Liver (tissue), 8 donors: ENCODE measurements at regions not wholly inside any gene's neighbourhood (a gene's known extent, or its start where the extent isn't known, plus 50 kb on each side); places are given as distances from the start of the nearest gene placed in this dataset.

Experiments used
- DNase-seq: peaks from one replicate; pipeline ENCODE4 v3.0.0-alpha.2; 2017; ENCODE audit warnings: low spot score
- H3K27ac ChIP-seq, 2 donors: one replicate each; pipeline ENCODE4 v1.7.0; 2013; ENCODE audit warnings: inconsistent platforms in 2 of 2, low read length in 2 of 2, control low read depth in 1 of 2, low read depth in 1 of 2, mild to moderate bottlenecking in 1 of 2
- H3K27me3 ChIP-seq, 4 donors: one replicate each; pipeline versions ENCODE4 v1.6.1 to v1.7.0; 2013; ENCODE audit warnings: low read length in 3 of 4, inconsistent platforms in 1 of 4, mild to moderate bottlenecking in 1 of 4, moderate library complexity in 1 of 4; ENCODE audit not compliant: control insufficient read depth in 4 of 4, insufficient read depth in 4 of 4
- H3K36me3 ChIP-seq, 4 donors: one replicate each; pipeline versions ENCODE4 v1.6.1 to v1.7.0; 2013; ENCODE audit warnings: low read length in 3 of 4, mild to moderate bottlenecking in 3 of 4, low read depth in 1 of 4, moderate library complexity in 1 of 4; ENCODE audit not compliant: control insufficient read depth in 4 of 4, insufficient read depth in 3 of 4
- H3K4me1 ChIP-seq, 4 donors: one replicate each; pipeline versions ENCODE4 v1.6.1 to v1.7.0; 2013; ENCODE audit warnings: low read length in 3 of 4, mild to moderate bottlenecking in 3 of 4, moderate library complexity in 1 of 4; ENCODE audit not compliant: control insufficient read depth in 4 of 4, insufficient read depth in 4 of 4
- H3K4me3 ChIP-seq, 3 donors: one replicate each; pipeline versions ENCODE4 v1.6.1 to v1.7.0; 2013; ENCODE audit warnings: low read length in 3 of 3, control low read depth in 1 of 3, low read depth in 1 of 3, mild to moderate bottlenecking in 1 of 3
- H3K9ac ChIP-seq, 2 donors: one replicate each; pipeline ENCODE4 v1.7.0; 2013; ENCODE audit warnings: low read length in 2 of 2, mild to moderate bottlenecking in 2 of 2, moderate library complexity in 2 of 2, control low read depth in 1 of 2, low read depth in 1 of 2
- H3K9me3 ChIP-seq, 4 donors: one replicate each; pipeline versions ENCODE4 v1.6.1 to v1.7.0; 2013; ENCODE audit warnings: low read length in 3 of 4; ENCODE audit not compliant: control insufficient read depth in 4 of 4
- ATF3 ChIP-seq: IDR thresholded peaks from 2 replicates; pipeline ENCODE4 v1.6.1; 2016; ENCODE audit warnings: antibody characterized with exemption
- CTCF ChIP-seq: fragments of 150-350 bp; IDR thresholded peaks from 2 replicates; pipeline ENCODE4 v1.5.1; 2017; ENCODE audit warnings: improper control_type of control experiment, low read depth, low read length; ENCODE audit not compliant: missing input control
- EGR1 ChIP-seq, 2 donors: IDR thresholded peaks; 2 replicates each; pipeline ENCODE4 v1.6.1; 2016 to 2018; ENCODE audit warnings: antibody characterized with exemption in 2 of 2, low read depth in 2 of 2
- FOXA1 ChIP-seq: IDR thresholded peaks from 2 replicates; pipeline ENCODE4 v1.6.1; 2016; ENCODE audit warnings: antibody characterized with exemption
- FOXA2 ChIP-seq: IDR thresholded peaks from 2 replicates; pipeline ENCODE4 v1.6.1; 2016; ENCODE audit warnings: antibody characterized with exemption
- GABPA ChIP-seq, 2 donors: IDR thresholded peaks in 1 of 2; conservative IDR thresholded peaks in 1 of 2; 2 replicates each; pipeline ENCODE4 v1.6.1; 2016; ENCODE audit warnings: antibody characterized with exemption in 2 of 2, mild to moderate bottlenecking in 1 of 2, moderate library complexity in 1 of 2
- HNF4A ChIP-seq, 2 donors: conservative IDR thresholded peaks; 2 replicates each; pipeline ENCODE4 v1.6.1; 2016; ENCODE audit warnings: antibody characterized with exemption in 2 of 2, mild to moderate bottlenecking in 2 of 2
- HNF4G ChIP-seq: IDR thresholded peaks from 2 replicates; pipeline ENCODE4 v1.6.1; 2016; ENCODE audit warnings: antibody characterized with exemption
- JUND ChIP-seq, 2 donors: IDR thresholded peaks; 2 replicates each; pipeline ENCODE4 v1.6.1; 2016; ENCODE audit warnings: antibody characterized with exemption in 2 of 2
- MAX ChIP-seq: IDR thresholded peaks from 2 replicates; pipeline ENCODE4 v1.6.1; 2016; ENCODE audit warnings: antibody characterized with exemption
- NR2F2 ChIP-seq: IDR thresholded peaks from 2 replicates; pipeline ENCODE4 v1.6.1; 2016; ENCODE audit warnings: antibody characterized with exemption
- RAD21 ChIP-seq, 2 donors: IDR thresholded peaks; 2 replicates each; pipeline ENCODE4 v1.6.1; 2016; ENCODE audit warnings: antibody characterized with exemption in 2 of 2, mild to moderate bottlenecking in 2 of 2
- REST ChIP-seq: IDR thresholded peaks from 2 replicates; pipeline ENCODE4 v1.6.1; 2016; ENCODE audit warnings: antibody characterized with exemption, mild to moderate bottlenecking
- RXRA ChIP-seq, 2 donors: IDR thresholded peaks; 2 replicates each; pipeline ENCODE4 v1.6.1; 2017 to 2018; ENCODE audit warnings: antibody characterized with exemption in 2 of 2, mild to moderate bottlenecking in 1 of 2
- SP1 ChIP-seq: IDR thresholded peaks from 2 replicates; pipeline ENCODE4 v1.6.1; 2018; ENCODE audit warnings: antibody characterized with exemption, mild to moderate bottlenecking
- TAF1 ChIP-seq: conservative IDR thresholded peaks from 2 replicates; pipeline ENCODE4 v1.6.1; 2016; ENCODE audit warnings: antibody characterized with exemption, mild to moderate bottlenecking
- YY1 ChIP-seq: IDR thresholded peaks from 2 replicates; pipeline ENCODE4 v1.6.1; 2016; ENCODE audit warnings: antibody characterized with exemption, mild to moderate bottlenecking
- ZBTB33 ChIP-seq: IDR thresholded peaks from 2 replicates; pipeline ENCODE4 v1.6.1; 2016; ENCODE audit warnings: antibody characterized with exemption
- WGBS: extraction: QIAGEN DNeasy Blood & Tissue Kit; methylation state at CpG from one replicate; pipeline ENCODE4 v1.1.7; 2013; 5-methylcytosine and 5-hydroxymethylcytosine counted together
- donor health status: healthy.
- donor health status: healthy.
- donor health status: healthy.
- donor health status: healthy.
- donor health status: healthy.

GRCh38 chr3:115428841-115429240 is 194.5 kb upstream of the GAP43 start:
- no peaks in the 10 kb centered on the region for H3K27me3 ChIP-seq
- no peak overlapping the region for H3K27ac ChIP-seq
- no peak overlapping the region for H3K9ac ChIP-seq
- no peaks in the 10 kb centered on the region for H3K9me3 ChIP-seq
- no peaks in the 10 kb centered on the region for H3K4me1 ChIP-seq
- TF ChIP-seq YY1, result no peak
- no peak for TF ChIP-seq FOXA1
- no peak for TF ChIP-seq HNF4A (conservative IDR thresholded peaks at IDR 0.05)
- TF ChIP-seq RAD21 (IDR thresholded peaks at IDR 0.05), result no peak
- no peak for TF ChIP-seq RXRA (IDR thresholded peaks at IDR 0.05)
- TF ChIP-seq HNF4G, result no peak
- no peak for TF ChIP-seq FOXA2
- TF ChIP-seq ATF3, result no peak
- no peak for TF ChIP-seq ZBTB33
- TF ChIP-seq JUND (IDR thresholded peaks at IDR 0.05), result no peak
- no peak for TF ChIP-seq NR2F2
- no peak for TF ChIP-seq CTCF
- no peak for TF ChIP-seq EGR1 (IDR thresholded peaks at IDR 0.05; ENCODE audit: low read depth in 2 of 2)
- TF ChIP-seq TAF1, result no peak
- no peak for TF ChIP-seq GABPA (IDR thresholded peaks at IDR 0.05 in 1 of 2, conservative IDR thresholded peaks at IDR 0.05 in 1 of 2)
- no peak for TF ChIP-seq MAX
- no peak for TF ChIP-seq SP1
- no peak for TF ChIP-seq REST
- WGBS, result 73% methylated on average over 5 of the region's 5 CpGs
- no peaks in the 10 kb centered on the region for H3K36me3 ChIP-seq
- no peak for DNase-seq
- H3K4me3 ChIP-seq, result no peak overlapping the region
